ENCODE measurements at regions not wholly inside any gene's neighbourhood (a gene's known extent, or its start where the extent isn't known, plus 50 kb on each side); places are given as distances from the start of the nearest gene placed in this dataset.

GRCh38 chr12:84732828-84733340, 179.7 kb downstream of the SLC6A15 start:
- in situ Hi-C loops (cut with MboI; ENCODE audit: low sequenced_read_pairs, unreplicated experiment): no loop called here
- no peak for TF ChIP-seq CTCF (IDR thresholded peaks at IDR 0.05; ENCODE audit: borderline replicate concordance, control extremely low read depth, extremely low read depth, insufficient read depth, missing control alignments)
- no peak for DNase-seq (ENCODE audit: low spot score)

- DNase-seq (ENCODE audit: low spot score): no peak
- no peak for TF ChIP-seq CTCF (IDR thresholded peaks at IDR 0.05; ENCODE audit: borderline replicate concordance, control extremely low read depth, extremely low read depth, insufficient read depth, missing control alignments)
- in situ Hi-C loops (cut with MboI; ENCODE audit: low sequenced_read_pairs, unreplicated experiment): no loop called here
These were observed 181.9 kb downstream of the SLC6A15 start for GRCh38 chr12:84730561-84731162.

GRCh38 chr12:84727961-84728360, 184.6 kb downstream of the SLC6A15 start:
- no peak for TF ChIP-seq CTCF (IDR thresholded peaks at IDR 0.05; ENCODE audit: borderline replicate concordance, control extremely low read depth, extremely low read depth, insufficient read depth, missing control alignments)
- in situ Hi-C loops (cut with MboI; ENCODE audit: low sequenced_read_pairs, unreplicated experiment): no loop called here
- DNase-seq (ENCODE audit: low spot score): no peak

GRCh38 chr12:84726780-84727179, 185.8 kb downstream of the SLC6A15 start:
- TF ChIP-seq CTCF (IDR thresholded peaks at IDR 0.05; ENCODE audit: borderline replicate concordance, control extremely low read depth, extremely low read depth, insufficient read depth, missing control alignments): no peak
- in situ Hi-C loops (cut with MboI; ENCODE audit: low sequenced_read_pairs, unreplicated experiment): no loop called here
- DNase-seq (ENCODE audit: low spot score): no peak

- no peak for DNase-seq (ENCODE audit: low spot score)
- in situ Hi-C loops (cut with MboI; ENCODE audit: low sequenced_read_pairs, unreplicated experiment): no loop called here
- no peak for TF ChIP-seq CTCF (IDR thresholded peaks at IDR 0.05; ENCODE audit: borderline replicate concordance, control extremely low read depth, extremely low read depth, insufficient read depth, missing control alignments)
These were observed 188.6 kb downstream of the SLC6A15 start for GRCh38 chr12:84723988-84724387.

GRCh38 chr12:84719997-84720396, 192.6 kb downstream of the SLC6A15 start:
- no peak for DNase-seq (ENCODE audit: low spot score)
- in situ Hi-C loops (cut with MboI; ENCODE audit: low sequenced_read_pairs, unreplicated experiment): no loop called here
- no peak for TF ChIP-seq CTCF (IDR thresholded peaks at IDR 0.05; ENCODE audit: borderline replicate concordance, control extremely low read depth, extremely low read depth, insufficient read depth, missing control alignments)
